ENCODE measurements at regions not wholly inside any gene's neighbourhood (a gene's known extent, or its start where the extent isn't known, plus 50 kb on each side); places are given as distances from the start of the nearest gene placed in this dataset.
A peak's percentile ranks its signal among the peaks of the same experiment; 100 is the strongest.

GRCh38 chr10:106355450-106355849, 809.1 kb downstream of the SORCS1 start:
- TF ChIP-seq EZH2 (IDR thresholded peaks at IDR 0.05; ENCODE audit: borderline replicate concordance) (no peak), CTCF (IDR thresholded peaks at IDR 0.05; ENCODE audit: poor library complexity) (peak; percentile 37)
